GM12865 (cell line): ENCODE measurements at regions not wholly inside any gene's neighbourhood (a gene's known extent, or its start where the extent isn't known, plus 50 kb on each side); places are given as distances from the start of the nearest gene placed in this dataset.
A peak's percentile ranks its signal among the peaks of the same experiment; 100 is the strongest.

Experiments used
- DNase-seq: peaks from one replicate; pipeline ENCODE4 v3.0.0; 2010; ENCODE audit warnings: low read depth
- H3K4me3 ChIP-seq: 2 replicates; pipeline ENCODE4 v1.5.1; 2011; ENCODE audit warnings: mild to moderate bottlenecking, low read depth, low read length, control low read depth
- CTCF ChIP-seq: IDR thresholded peaks from 2 replicates; pipeline ENCODE4 v1.5.1; 2011; ENCODE audit warnings: low read length, control low read depth, low read depth, inconsistent platforms; ENCODE audit not compliant: insufficient read depth; ENCODE audit errors: missing control alignments

DNA sequence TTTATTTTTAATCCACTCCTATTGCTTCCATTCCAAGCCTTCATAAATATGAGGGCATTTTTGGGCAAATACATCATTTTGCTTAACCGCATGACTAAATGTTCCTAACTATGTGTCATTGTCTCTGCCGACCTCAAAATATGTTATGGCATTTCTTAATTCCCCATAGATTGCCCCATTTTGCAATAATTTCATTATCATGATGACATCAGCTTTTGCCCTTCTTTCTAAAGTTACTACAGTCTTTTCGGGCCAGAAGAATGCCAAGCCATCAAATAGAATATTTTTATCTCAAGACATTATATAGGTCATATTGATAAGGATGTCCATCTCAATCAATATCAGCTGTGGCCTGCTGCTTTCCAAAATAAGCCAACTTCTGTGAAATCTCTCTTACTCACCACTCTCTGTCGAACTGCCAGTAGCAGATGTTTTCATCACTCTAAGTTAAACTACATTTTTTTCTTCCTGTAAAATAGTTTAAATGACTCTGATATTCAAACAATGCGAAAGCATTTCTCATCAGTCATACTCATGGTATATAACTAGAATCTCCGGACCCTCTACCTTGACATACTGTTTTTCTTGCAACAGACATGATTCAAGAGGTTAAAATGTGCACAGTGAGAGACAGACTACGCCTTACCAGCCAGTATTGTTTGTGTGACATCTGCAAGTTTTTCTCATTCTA, 1254.6 kb upstream of the CELF2 start:
- no peak for TF ChIP-seq CTCF
- H3K4me3 ChIP-seq = no peak overlapping the region
- no peak for DNase-seq

GRCh38 chr10:9766762-9767161, 1250.9 kb upstream of the CELF2 start:
- TF ChIP-seq CTCF = no peak
- DNase-seq = no peak
- H3K4me3 ChIP-seq = no peak overlapping the region

DNA sequence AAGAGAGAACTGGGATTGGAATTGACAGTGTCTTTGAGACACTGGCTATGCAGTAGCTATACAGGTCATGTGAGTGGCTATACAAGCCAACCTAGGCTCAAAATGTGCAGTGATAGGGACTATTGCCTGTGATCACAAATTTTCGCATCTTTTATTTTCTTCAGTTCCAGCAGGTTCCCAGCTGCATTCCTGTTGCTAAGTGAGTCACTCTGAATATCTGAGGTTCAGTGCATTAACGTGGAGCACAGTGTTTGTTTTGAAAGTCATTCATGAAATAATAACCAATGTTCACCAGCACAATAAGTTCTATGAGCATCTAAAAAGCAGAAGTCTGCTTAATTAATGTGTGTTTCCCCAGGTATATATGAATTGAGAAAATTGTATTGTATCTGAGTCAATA, 1236.0 kb upstream of the CELF2 start:
- no peak for TF ChIP-seq CTCF
- H3K4me3 ChIP-seq = no peak overlapping the region
- no peak for DNase-seq

DNA sequence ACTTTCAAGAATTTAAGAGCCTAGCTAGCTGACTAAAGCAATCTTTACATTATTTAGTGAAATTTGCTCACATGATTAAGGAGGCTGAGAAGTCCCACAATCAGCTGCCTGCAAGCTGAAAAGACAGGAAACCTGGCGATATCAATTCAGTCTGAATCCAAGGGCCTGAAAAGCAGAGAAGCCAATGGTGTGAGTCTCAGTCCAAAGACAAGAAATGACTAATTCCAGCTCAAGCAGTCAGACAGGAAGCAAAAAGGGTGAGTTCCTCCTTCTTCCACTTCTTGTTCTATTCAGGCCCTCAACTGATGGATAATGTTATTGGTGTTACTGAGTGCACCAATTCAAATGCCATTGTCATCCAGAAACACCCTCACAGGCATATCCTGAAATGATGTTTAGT, 1231.6 kb upstream of the CELF2 start:
- TF ChIP-seq CTCF = no peak
- no peak for DNase-seq
- H3K4me3 ChIP-seq = no peak overlapping the region

- no peak overlapping the region for H3K4me3 ChIP-seq
- no peak for TF ChIP-seq CTCF
- no peak for DNase-seq
Observed at GRCh38 chr10:9786576-9786975, 1231.1 kb upstream of the CELF2 start.

- no peak for TF ChIP-seq CTCF
- DNase-seq = peak; percentile 9
- no peak overlapping the region for H3K4me3 ChIP-seq
Observed at GRCh38 chr10:9789996-9790395, 1227.7 kb upstream of the CELF2 start.

DNA sequence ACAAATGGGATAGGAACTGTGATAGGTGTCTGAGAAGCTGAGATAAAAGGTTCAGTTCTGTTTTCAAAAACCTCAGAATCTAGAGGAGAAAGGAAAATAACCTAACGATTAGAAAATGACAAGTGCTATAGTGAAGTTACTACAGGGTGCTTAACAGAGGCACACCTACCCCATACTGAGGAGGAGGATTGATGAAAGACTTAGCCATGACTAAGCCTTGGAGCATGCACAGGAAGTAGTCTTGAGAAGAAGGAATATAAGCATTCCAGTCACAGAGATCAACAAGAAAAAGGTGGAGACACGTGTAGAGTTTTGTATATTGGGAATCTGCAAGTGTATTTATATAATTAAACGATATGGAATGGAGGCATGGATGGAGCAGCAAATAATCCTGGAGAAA, 1225.5 kb upstream of the CELF2 start:
- H3K4me3 ChIP-seq = no peak overlapping the region
- no peak for DNase-seq
- no peak for TF ChIP-seq CTCF
